SH-SY5Y (cell line): ENCODE measurements at regions not wholly inside any gene's neighbourhood (a gene's known extent, or its start where the extent isn't known, plus 50 kb on each side); places are given as distances from the start of the nearest gene placed in this dataset.

Experiments used
- GATA2 ChIP-seq: IDR thresholded peaks from 2 replicates; pipeline ENCODE4 v1.6.1; 2011; ENCODE audit warnings: mild to moderate bottlenecking, low read depth, low read length
- GATA3 ChIP-seq: IDR thresholded peaks from 2 replicates; pipeline ENCODE4 v1.6.1; 2011; ENCODE audit warnings: low read depth, mild to moderate bottlenecking, low read length, moderate library complexity

GRCh38 chr20:47998736-47999135 is 213.5 kb upstream of the SULF2 start:
- no peak for TF ChIP-seq GATA2
- TF ChIP-seq GATA3, result no peak

GRCh38 chr20:47995661-47996060 is 210.4 kb upstream of the SULF2 start:
- TF ChIP-seq GATA3, result no peak
- no peak for TF ChIP-seq GATA2

GRCh38 chr20:47993817-47994216 is 208.5 kb upstream of the SULF2 start:
- no peak for TF ChIP-seq GATA3

- TF ChIP-seq GATA2, result no peak
- TF ChIP-seq GATA3, result no peak
Measured at GRCh38 chr20:47993035-47993755, 207.9 kb upstream of the SULF2 start.

GRCh38 chr20:47991875-47992488 is 206.7 kb upstream of the SULF2 start:
- no peak for TF ChIP-seq GATA2
- TF ChIP-seq GATA3, result no peak

- TF ChIP-seq GATA3, result peak; percentile 37; the same call in 1 of the 2 replicates
- 0 out of 2 replicates have a peak, but pooled peaks have one; percentile 13 for TF ChIP-seq GATA2
Measured at GRCh38 chr20:47990507-47991150, 205.3 kb upstream of the SULF2 start.

- TF ChIP-seq GATA2 (no peak), GATA3 (no peak)
Measured at GRCh38 chr20:47989957-47990356, 204.7 kb upstream of the SULF2 start.

GRCh38 chr20:47988676-47989075 is 203.4 kb upstream of the SULF2 start:
- no peak for TF ChIP-seq GATA3
- TF ChIP-seq GATA2, result no peak

GRCh38 chr20:47985092-47985850 is 200.0 kb upstream of the SULF2 start:
- TF ChIP-seq GATA3 (no peak), GATA2 (no peak)

- TF ChIP-seq GATA3 (no peak), GATA2 (no peak)
Measured at GRCh38 chr20:47984437-47984836, 199.2 kb upstream of the SULF2 start.

- TF ChIP-seq GATA3, result no peak
- no peak for TF ChIP-seq GATA2
Measured at GRCh38 chr20:47982574-47983360, 197.5 kb upstream of the SULF2 start.

- TF ChIP-seq GATA2 (no peak), GATA3 (no peak)
Measured at GRCh38 chr20:47981222-47981621, 195.9 kb upstream of the SULF2 start.

GRCh38 chr20:47980336-47981177 is 195.3 kb upstream of the SULF2 start:
- TF ChIP-seq GATA3, result no peak
- no peak for TF ChIP-seq GATA2
